VCaP (cell line): ENCODE measurements at regions not wholly inside any gene's neighbourhood (a gene's known extent, or its start where the extent isn't known, plus 50 kb on each side); places are given as distances from the start of the nearest gene placed in this dataset.
"Not testable (repeated sequence)": the region's sequence is repeated elsewhere in the genome, so short reads cannot be mapped to it uniquely, and the experiment has no call there.

ENCODE experiments used
- H3K27ac ChIP-seq: fragments of 450-650 bp; 2 replicates; pipeline ENCODE4 v1.5.1; 2017
- TF ChIP-seq, protein P1 (sequence below): fragments of 450-650 bp; conservative IDR thresholded peaks from 2 replicates; pipeline ENCODE4 v1.5.1; 2017; ENCODE audit warnings: mild to moderate bottlenecking, moderate library complexity

- TF ChIP-seq, protein P1, sequence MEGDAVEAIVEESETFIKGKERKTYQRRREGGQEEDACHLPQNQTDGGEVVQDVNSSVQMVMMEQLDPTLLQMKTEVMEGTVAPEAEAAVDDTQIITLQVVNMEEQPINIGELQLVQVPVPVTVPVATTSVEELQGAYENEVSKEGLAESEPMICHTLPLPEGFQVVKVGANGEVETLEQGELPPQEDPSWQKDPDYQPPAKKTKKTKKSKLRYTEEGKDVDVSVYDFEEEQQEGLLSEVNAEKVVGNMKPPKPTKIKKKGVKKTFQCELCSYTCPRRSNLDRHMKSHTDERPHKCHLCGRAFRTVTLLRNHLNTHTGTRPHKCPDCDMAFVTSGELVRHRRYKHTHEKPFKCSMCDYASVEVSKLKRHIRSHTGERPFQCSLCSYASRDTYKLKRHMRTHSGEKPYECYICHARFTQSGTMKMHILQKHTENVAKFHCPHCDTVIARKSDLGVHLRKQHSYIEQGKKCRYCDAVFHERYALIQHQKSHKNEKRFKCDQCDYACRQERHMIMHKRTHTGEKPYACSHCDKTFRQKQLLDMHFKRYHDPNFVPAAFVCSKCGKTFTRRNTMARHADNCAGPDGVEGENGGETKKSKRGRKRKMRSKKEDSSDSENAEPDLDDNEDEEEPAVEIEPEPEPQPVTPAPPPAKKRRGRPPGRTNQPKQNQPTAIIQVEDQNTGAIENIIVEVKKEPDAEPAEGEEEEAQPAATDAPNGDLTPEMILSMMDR = no peak
- no peak overlapping the region for H3K27ac ChIP-seq
Measured at GRCh38 chr1:104018922-104019674, 269.4 kb downstream of the AMY1C start.

DNA sequence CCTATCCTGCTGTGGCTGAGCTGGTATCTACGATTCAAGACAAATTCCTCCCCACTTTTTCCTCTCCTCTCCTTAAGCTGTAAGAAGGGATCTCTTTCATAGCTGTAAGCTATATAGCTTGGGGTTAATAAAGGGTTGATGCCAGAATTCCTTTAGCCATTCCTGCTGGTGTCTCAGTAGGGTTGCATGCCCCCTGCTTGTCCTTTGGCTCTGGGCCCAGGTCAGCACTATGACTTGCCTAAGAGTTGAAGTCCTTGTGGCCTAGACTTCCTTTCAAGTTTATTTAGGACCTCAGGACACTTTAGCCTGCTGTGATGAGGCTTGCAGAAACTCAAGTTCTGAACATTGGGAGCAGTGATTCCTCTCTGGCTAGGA is 270.0 kb downstream of the AMY1C start:
- H3K27ac ChIP-seq = no peak overlapping the region
- TF ChIP-seq, protein P1 = no peak

GRCh38 chr1:104028416-104029035 is 278.8 kb downstream of the AMY1C start:
- TF ChIP-seq, protein P1 = no peak
- H3K27ac ChIP-seq = no peak overlapping the region

- TF ChIP-seq, protein P1 = no peak
Measured at GRCh38 chr1:104029456-104029970, 279.8 kb downstream of the AMY1C start.

DNA sequence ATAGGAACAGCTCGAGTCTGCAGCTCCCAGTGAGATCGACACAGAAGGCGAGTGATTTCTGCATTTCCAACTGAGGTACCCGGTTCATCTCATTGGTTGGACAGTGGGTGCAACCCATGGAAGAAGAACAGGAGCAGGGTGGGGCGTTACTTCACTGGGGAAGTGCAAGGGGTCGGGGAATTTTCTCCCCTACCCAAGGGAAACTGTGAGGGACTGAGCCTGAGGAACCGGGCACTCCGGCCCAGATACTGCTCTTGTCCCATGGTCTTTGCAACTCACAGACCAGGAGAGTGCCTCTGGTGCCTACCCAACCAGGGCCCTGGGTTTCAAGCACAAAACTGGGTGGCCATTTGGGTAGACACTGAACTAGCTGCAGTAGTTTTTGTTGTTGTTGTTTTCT is 307.1 kb downstream of the AMY1C start:
- no peak overlapping the region for H3K27ac ChIP-seq
- TF ChIP-seq, protein P1 = no peak

More at GRCh38 chr1:104029456-104029970, 279.8 kb downstream of the AMY1C start:
- no peak overlapping the region for H3K27ac ChIP-seq

DNA sequence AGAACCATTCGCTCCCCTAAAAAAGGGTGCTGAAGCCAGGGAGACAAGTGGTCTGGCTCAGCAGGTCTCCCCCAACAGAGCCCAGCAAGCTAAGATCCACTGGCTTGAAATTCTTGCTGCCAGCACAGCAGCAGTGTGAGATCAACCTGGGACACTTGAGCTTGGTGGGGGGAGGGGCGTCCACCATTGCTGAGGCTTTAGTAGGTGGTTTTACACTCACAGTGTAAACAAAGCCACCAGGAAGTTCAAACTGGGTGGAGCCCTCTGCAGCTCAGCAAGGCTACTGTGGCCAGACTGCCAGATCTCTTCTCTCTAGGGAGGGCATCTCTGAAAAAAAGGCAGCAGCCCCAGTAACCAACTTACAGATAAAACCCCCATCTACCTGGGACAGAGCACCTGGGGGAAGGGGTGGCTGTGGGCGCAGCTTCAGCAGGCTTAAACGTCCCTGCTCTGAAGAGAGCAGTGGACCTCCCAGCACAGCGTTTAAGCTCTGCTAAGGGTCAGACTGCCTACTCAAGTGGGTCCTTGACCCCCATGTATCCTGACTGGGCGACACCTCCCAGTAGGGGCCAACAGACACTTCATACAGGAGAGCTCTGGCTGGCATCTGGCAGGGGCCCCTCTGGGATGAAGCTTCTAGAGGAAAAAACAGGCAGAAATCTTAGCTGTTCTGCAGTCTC is 307.7 kb downstream of the AMY1C start:
- H3K27ac ChIP-seq = not testable (repeated sequence)

DNA sequence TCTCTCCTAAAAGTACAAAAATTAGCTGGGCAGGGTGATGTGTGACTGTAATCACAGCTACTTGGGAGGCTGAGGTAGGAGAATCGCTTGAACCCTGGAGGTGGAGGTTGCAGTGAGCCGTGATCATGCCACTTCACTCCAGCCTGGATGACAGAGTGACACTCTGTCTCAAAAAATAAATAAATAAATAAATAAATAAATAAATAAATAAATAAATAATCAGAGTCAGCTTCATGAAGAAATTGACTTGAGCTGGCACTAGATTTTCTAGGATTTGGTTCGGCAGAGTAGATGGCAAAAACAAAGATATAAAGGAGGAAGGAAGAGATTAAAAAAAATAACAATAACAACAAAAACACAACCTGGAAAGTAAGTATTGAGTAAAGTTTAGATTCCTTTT is 311.9 kb downstream of the AMY1C start:
- not testable (repeated sequence) for H3K27ac ChIP-seq

DNA sequence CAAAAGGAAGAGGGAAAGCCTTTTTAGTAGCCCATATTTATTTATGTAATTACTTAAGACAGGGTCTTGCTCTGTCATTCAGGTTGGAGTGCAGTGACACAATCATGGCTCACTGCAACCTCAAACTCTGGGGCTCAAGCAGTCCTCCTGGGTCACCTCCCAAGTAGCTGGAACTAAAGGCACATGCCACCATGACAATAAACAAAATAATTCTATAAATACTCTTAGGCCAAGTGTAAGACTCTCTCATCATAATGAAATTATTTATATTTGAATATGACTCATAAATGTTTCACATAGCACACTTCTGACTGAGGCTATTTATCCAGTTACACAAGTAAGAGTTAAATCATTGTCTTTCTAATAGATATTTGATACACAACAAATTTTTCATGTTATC is 314.7 kb downstream of the AMY1C start:
- TF ChIP-seq, protein P1 = no peak

More for the DNA sequence above, 314.7 kb downstream of the AMY1C start:
- no peak overlapping the region for H3K27ac ChIP-seq
